ENCODE measurements at regions not wholly inside any gene's neighbourhood (a gene's known extent, or its start where the extent isn't known, plus 50 kb on each side); places are given as distances from the start of the nearest gene placed in this dataset.

- intact Hi-C loops (cut with DNase I, micrococcal nuclease): no loop called here
Observed at GRCh38 chr20:43252761-43253160, 63.1 kb upstream of the PTPRT start.

GRCh38 chr20:43248341-43248740, 58.6 kb upstream of the PTPRT start:
- ATAC-seq (no peak), DNase-seq (no peak)
- TF ChIP-seq CTCF (IDR thresholded peaks at IDR 0.05): no peak
- no peaks in the 10 kb centered on the region for H3K36me3 ChIP-seq (ENCODE audit: low read depth)
- intact Hi-C loops (cut with DNase I, micrococcal nuclease): no loop called here
- no peaks in the 10 kb centered on the region for H3K9me3 ChIP-seq
- no peak overlapping the region for H3K4me3 ChIP-seq
- no peaks in the 10 kb centered on the region for H3K4me1 ChIP-seq (ENCODE audit: low read depth)

More at GRCh38 chr20:43252761-43253160, 63.1 kb upstream of the PTPRT start:
- Histone ChIP-seq H3K4me3 (no peak overlapping the region), H3K4me1 (ENCODE audit: low read depth) (no peaks in the 10 kb centered on the region), H3K36me3 (ENCODE audit: low read depth) (no peaks in the 10 kb centered on the region), H3K9me3 (no peaks in the 10 kb centered on the region)
- ATAC-seq (no peak), DNase-seq (no peak)
- no peak for TF ChIP-seq CTCF (IDR thresholded peaks at IDR 0.05)

- ATAC-seq: no peak
- intact Hi-C loops (cut with DNase I, micrococcal nuclease): no loop called here
- no peaks in the 10 kb centered on the region for H3K9me3 ChIP-seq
- H3K4me1 ChIP-seq (ENCODE audit: low read depth): no peaks in the 10 kb centered on the region
- no peak for DNase-seq
- no peak for TF ChIP-seq CTCF (IDR thresholded peaks at IDR 0.05)
- no peak overlapping the region for H3K4me3 ChIP-seq
- H3K36me3 ChIP-seq (ENCODE audit: low read depth): no peaks in the 10 kb centered on the region
Observed at GRCh38 chr20:43247361-43247760, 57.7 kb upstream of the PTPRT start.

- intact Hi-C loops (cut with DNase I, micrococcal nuclease): no loop called here
- ATAC-seq (no peak), DNase-seq (no peak)
- Histone ChIP-seq H3K4me1 (ENCODE audit: low read depth) (no peaks in the 10 kb centered on the region), H3K4me3 (no peak overlapping the region), H3K9me3 (no peaks in the 10 kb centered on the region), H3K36me3 (ENCODE audit: low read depth) (no peaks in the 10 kb centered on the region)
- no peak for TF ChIP-seq CTCF (IDR thresholded peaks at IDR 0.05)
Observed at GRCh38 chr20:43244647-43245046, 54.9 kb upstream of the PTPRT start.

GRCh38 chr20:43243672-43244269, 54.1 kb upstream of the PTPRT start:
- no peaks in the 10 kb centered on the region for H3K9me3 ChIP-seq
- intact Hi-C loops (cut with DNase I, micrococcal nuclease): no loop called here
- no peaks in the 10 kb centered on the region for H3K4me1 ChIP-seq (ENCODE audit: low read depth)
- H3K4me3 ChIP-seq: no peak overlapping the region
- DNase-seq: peak in 1 of 3 donors; percentile 3
- no peak for TF ChIP-seq CTCF (IDR thresholded peaks at IDR 0.05)
- no peak for ATAC-seq
- H3K36me3 ChIP-seq (ENCODE audit: low read depth): no peaks in the 10 kb centered on the region
